Erythroblast (primary cell): ENCODE measurements at regions not wholly inside any gene's neighbourhood (a gene's known extent, or its start where the extent isn't known, plus 50 kb on each side); places are given as distances from the start of the nearest gene placed in this dataset.

ENCODE experiments used
- DNase-seq, 2 experiments: peaks; one replicate each; lab custom pipeline; 2025; lab: John Stamatoyannopoulos, UW
- GATA1 ChIP-seq: IDR thresholded peaks from 2 replicates; pipeline ENCODE4 v1.6.1; 2011; ENCODE audit warnings: low read depth, mild to moderate bottlenecking, control low read depth, low read length, moderate library complexity
- POLR2A ChIP-seq: IDR thresholded peaks from 2 replicates; pipeline ENCODE4 v1.6.1; 2011; ENCODE audit warnings: mild to moderate bottlenecking, low read length

DNA sequence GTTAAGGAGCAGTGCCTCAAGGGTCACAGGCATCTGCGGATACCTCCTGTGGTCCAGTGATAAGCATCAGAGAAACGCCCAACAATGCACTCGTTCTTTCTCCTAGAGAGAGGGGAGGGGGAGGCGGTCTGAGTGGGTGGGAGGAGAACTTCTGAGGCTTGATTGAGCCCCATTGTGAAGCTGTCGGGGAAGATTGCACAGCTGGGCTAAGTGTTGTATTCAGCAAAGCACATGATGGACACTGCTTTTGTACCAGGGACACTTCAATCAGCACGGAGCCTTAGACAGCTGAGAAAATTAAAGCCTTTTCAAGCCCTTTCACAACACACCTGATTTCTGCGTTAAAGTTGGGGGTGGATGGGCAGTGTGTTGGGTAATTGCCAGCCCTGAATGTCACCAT is 230.3 kb upstream of the GHITM start:
- DNase-seq = no peak
- TF ChIP-seq GATA1 = no peak
- TF ChIP-seq POLR2A = no peak

DNA sequence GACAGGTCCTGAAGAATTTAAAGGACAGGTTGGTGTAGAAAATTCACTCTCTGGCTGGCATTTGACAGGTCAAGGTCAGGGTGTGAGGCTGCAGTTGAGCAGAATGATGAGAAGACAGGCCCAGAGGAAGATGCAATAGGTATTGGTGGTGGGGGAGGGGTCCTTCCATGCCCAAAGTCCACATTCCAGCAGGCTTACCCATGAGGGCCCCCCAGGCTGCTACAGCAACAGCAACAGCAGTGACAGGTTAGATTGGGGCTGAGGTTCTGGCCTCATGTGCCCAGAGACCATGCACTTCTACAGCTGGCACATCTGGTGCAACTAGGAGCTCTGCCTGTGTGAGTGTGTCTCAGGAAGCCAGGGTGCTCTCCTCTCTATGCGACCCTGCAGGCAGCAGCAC is 223.5 kb upstream of the GHITM start:
- no peak for TF ChIP-seq POLR2A
- TF ChIP-seq GATA1 = no peak
- DNase-seq = no peak

DNA sequence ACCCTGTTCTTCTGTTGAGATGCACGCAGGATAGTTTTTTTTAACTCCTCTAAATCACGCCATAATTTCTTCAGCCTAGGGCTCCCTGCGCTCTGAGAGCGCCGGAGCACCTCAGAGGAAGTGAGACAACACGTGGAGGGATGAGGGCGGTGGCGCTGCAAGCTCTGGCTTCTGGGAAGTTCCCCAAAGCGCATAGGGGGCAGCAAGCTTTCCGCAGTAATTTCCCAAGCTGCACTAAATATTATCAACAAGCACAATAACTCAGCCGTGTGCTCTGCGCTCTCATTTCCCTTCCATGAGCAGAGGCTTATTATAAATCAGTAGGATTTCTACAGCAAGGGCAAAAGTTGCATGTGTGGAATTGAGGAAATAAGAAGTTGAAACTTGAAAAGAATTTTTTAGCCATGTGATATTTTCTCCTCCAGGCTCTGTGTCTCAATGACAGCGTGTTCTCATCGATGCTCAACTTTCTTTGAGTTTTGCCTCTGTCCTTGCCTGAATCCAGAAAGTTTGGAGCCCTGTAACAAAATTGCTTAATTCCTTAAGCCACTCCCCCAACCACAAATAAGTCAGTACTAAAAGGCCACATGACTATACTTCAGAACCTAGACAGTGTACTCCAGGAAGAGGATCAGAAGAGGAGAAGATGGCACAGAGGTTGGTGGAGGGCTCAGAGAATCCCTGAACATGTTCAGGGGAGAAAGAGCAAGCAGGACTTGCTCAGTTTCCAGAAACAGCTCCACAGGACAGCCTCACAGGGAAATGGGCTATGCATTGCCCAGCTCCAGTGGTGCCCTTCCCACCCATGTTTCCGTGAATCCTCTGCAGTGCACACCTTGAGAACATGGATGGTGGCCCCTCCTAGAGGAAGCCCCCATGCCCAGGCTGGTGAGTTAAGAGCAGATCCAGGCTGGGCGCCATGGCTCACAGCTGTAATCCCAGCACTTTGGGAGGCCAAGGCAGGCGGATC is 221.5 kb upstream of the GHITM start:
- TF ChIP-seq POLR2A (no peak), GATA1 (no peak)
- no peak for DNase-seq

DNA sequence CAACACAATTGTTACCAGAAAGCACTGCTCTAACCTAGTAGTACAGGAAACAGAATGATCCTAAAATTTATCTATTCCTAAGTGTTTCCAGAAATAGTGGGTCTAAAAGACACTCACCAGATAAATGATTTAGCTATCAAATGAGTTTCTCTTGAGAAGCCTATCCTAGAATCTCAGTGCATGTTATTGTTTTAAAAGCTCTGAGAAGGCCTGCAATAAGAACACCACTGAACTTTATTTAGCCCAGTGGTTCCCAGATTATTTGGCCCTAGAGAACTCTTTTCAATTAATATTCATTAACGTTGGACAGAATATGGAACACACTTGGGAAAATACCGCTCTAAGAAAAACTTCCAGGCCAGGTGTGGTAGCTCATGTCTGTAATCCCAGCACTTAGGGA is 220.1 kb upstream of the GHITM start:
- TF ChIP-seq GATA1 = no peak
- no peak for TF ChIP-seq POLR2A
- DNase-seq = no peak

DNA sequence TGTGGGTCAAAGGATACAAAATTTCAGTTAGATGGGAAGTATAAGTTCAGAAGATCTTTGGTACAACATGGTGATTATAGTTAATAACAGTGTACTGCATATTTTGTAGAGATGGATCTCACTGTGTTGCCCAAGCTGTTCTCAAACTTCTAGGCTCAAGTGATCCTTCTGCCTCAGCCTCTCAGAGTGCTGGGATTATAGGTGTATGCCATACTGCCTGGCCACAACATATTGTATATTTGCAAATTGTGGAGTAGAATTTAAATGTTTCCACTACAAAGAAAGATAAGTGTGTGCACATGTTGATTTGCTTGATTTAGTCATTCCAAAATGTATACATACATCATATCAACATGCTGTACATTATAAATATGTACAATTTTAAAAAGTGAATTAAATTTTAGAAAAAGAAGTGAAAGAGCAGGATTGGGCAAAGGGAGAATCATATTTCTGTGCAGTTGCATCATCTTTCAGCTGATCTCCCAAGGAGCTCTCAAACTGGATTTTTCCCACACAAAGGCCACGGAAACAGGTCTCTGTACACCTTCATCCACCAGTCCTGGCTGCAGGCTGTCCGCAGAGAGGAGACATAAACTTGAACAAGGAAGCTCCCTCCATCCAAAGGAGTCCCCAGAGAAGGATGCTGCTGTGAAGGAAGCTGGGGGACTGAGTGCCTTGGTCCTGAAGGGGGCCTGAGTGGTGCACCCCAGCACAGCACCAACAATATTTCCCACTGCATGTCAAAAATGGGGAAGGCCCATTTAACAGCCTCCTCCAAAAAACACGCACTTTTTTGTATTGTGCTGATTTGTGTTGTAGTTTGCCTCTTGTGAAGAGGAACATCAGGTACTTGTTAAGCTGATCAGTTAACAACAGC is 217.1 kb upstream of the GHITM start:
- no peak for DNase-seq
- no peak for TF ChIP-seq POLR2A
- no peak for TF ChIP-seq GATA1

DNA sequence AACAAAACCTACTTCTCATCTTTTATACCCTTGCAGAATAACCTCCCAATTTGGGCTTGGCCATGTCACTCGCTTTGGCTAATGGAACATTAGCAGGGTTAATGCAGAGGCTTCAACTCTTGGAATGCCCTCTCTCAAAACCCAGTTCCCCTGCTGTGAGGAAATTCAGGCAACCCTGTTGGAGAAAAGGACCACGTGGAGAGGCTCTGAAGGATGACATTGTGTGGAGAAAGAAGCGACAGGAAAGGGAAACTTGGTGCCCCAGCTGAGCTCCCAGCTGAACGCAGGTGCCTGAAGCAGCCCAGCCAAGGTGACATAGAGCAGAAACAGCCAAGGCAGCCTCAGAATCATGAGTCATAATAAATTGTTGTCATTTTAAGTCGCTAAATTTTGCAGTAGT is 214.2 kb upstream of the GHITM start:
- DNase-seq = no peak
- no peak for TF ChIP-seq POLR2A
- TF ChIP-seq GATA1 = no peak

DNA sequence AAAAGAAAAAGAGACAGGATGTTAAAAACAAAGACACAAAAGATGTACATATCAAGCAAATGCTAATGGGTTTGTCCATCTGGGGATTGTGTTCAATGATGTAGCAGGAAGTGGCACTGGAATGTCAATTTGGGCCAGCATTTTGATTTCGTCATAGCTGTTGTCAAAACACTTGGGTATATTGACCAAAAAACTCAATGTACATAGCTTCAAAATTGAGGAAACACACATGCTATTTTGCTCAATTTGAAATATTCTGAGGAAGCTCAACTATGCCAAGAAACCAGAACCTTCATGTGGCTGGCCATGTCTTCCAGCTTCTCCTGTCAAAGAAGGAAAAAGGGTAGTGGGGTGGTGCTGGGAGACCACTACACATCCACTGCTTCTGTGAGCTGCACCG is 212.7 kb upstream of the GHITM start:
- DNase-seq = no peak
- TF ChIP-seq POLR2A (no peak), GATA1 (no peak)

DNA sequence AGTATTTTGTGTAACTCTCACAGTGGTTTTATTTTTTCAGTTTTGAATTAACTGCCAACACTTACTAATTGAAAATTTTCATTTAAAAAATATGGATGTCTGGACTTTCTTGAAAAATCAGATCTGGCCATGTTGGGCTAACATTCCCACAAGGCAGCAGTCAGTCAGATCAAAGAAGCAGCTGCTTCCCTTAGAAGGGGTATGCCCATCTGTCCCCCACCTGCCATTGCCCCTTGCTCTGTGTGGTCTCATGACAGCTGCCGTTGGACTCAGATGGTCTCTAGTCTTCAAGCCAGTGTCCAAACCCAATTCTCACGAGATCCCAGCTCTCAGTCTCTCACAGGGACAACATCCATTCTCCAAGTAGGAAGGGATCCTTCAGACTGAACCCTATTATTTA is 212.1 kb upstream of the GHITM start:
- no peak for TF ChIP-seq POLR2A
- TF ChIP-seq GATA1 = no peak
- DNase-seq = no peak

DNA sequence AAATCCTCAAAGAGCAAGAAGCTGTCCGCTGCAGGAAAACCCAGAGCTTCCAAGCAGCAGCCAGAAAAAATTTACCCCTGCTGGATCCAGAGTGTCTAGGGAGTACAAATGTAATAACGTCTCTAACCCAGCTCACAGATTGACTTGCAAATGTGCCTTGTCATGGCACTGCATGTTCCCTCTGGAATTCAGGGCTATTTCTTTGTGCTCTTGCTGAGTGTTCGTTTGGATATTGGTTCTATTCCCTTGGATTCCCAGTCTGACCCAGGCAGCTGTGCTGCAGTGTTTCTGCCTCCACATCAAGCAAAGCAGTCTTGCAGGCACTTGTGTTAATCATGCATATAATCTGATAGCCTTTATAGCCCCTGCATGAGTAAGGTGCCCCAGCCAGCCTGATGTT is 209.9 kb upstream of the GHITM start:
- no peak for DNase-seq
- TF ChIP-seq POLR2A (no peak), GATA1 (no peak)

DNA sequence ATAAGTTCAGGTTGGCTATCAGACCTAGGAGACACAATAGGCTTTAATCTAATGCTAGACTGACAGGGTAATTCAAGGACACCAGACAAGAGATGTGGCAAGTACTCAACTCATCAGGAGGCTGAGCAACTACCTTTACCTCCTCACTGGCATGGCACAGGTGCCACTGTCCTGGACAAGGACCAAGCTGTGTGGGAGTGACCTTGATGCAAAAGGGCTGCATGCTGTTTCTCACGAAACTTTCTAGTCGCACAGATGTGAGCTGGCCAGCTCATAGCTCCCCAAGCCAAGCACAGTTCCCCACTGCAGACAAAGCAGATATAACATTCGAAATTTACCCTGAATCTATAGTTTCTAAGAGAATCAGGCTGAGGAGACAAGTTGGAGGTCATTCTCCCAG is 207.6 kb upstream of the GHITM start:
- no peak for DNase-seq
- TF ChIP-seq POLR2A (no peak), GATA1 (no peak)

DNA sequence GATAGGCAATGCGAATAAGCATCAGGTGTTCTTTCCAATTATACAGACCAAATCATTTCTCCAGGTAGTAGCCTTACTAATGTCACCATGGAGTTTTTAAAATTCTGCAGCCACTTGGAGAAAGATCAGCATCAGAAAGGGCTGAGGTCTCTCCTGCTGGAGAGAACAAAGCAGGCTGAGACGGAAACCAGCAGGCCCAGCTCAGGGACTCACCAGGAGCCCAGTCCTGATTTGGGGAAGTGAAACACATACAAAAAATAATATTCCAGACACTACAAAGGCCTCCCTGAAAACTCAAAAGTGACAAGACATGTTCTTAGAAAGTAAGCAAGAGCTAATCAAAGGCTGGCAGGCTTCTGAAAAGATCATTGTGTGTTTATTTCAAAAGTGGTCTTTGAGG is 207.1 kb upstream of the GHITM start:
- no peak for DNase-seq
- TF ChIP-seq POLR2A (no peak), GATA1 (no peak)

DNA sequence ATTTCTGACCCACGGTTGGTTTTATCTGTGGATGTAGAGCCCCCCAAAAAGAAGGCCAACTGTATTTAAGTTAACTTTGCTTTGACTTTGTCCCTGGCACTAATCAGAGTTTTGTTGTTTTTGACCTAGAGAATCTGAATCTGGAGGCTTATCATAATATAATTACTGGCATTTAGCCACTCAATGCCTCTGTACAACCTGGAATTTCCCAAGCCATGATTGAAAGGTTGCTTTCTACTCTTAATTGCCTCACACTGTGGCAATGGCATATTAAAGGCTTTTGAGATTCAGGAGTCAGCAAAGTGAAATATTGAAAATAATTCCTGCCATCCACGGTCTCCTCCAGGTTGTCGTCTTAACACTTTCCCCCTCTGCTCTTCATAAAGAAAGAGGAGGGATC is 205.2 kb upstream of the GHITM start:
- DNase-seq = no peak
- TF ChIP-seq GATA1 (no peak), POLR2A (no peak)

DNA sequence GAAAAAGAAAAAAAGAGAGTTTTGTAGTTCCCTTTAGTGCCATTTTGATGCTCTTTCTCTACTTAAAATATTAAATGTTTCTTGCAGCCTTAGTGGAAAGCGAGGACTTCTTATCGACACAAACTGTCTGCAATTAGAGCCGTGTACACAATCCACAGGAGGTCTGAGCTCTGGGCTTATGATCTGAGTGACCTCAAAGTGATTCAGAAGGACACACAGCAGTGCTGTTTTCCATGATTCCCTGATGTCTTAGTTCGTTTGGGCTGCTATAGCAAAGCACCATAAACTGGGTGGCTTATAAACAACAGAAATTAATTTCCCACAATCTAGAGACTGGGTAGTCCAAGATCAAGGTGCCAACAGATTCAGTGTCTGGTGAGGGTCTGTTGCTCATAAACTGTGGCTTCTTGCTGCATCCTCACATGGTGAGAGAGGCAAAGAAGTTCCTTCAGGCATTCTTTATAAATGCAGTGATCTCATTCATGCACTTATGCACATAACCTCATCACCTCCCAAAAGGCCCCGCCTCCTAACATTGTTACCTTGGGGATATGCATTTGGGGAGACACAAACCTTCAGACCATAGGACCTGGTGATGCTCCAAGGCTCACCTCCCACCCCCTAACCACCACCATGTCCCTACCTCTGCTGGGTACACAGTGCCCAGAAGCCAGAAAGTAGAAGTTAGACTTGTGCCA is 204.5 kb upstream of the GHITM start:
- no peak for TF ChIP-seq GATA1
- TF ChIP-seq POLR2A = no peak

More for the DNA sequence above, 204.5 kb upstream of the GHITM start:
- DNase-seq = no peak
